ENCODE measurements at regions not wholly inside any gene's neighbourhood (a gene's known extent, or its start where the extent isn't known, plus 50 kb on each side); places are given as distances from the start of the nearest gene placed in this dataset.

GRCh38 chr2:19683556-19683955, 218.2 kb downstream of the TTC32 start:
- CTCF ChIA-PET, result no interaction called here
- BruUV-seq (replicated peaks), result no TSS peak

GRCh38 chr2:19682493-19682892, 219.3 kb downstream of the TTC32 start:
- BruUV-seq (replicated peaks), result no TSS peak
- no peaks in the 10 kb centered on the region for H3K9me3 ChIP-seq (ENCODE audit: low read depth, low read length, poor library complexity, severe bottlenecking)
- POLR2A ChIA-PET (ENCODE audit: low non-redundant PET), result no interaction called here
- intact Hi-C loops (cut with micrococcal nuclease; ENCODE audit: unreplicated experiment), result no loop called here
- H3K27me3 ChIP-seq (replicated peaks; ENCODE audit: insufficient read depth, low read depth, low read length, poor library complexity), result peaks cover 15% of the 10 kb centered on the region
- no peak overlapping the region for H3K27ac ChIP-seq (ENCODE audit: low read depth, low read length, poor library complexity, severe bottlenecking)
- no peak overlapping the region for H3K4me3 ChIP-seq (ENCODE audit: low read depth, low read length, poor library complexity, severe bottlenecking)
- CTCF ChIA-PET, result no interaction called here
- no peak for TF ChIP-seq CTCF (conservative IDR thresholded peaks at IDR 0.05; ENCODE audit: low read depth, low read length)
- H3K4me1 ChIP-seq (ENCODE audit: insufficient read depth, low read length, poor library complexity, severe bottlenecking), result no peaks in the 10 kb centered on the region
- no peak for DNase-seq (ENCODE audit: low spot score)
- no peaks in the 10 kb centered on the region for H3K36me3 ChIP-seq (ENCODE audit: insufficient read depth, low read length, poor library complexity, severe bottlenecking)

More at GRCh38 chr2:19683556-19683955, 218.2 kb downstream of the TTC32 start:
- POLR2A ChIA-PET (ENCODE audit: low non-redundant PET), result no interaction called here
- intact Hi-C loops (cut with micrococcal nuclease; ENCODE audit: unreplicated experiment), result no loop called here
- H3K9me3 ChIP-seq (ENCODE audit: low read depth, low read length, poor library complexity, severe bottlenecking), result no peaks in the 10 kb centered on the region
- no peak overlapping the region for H3K4me3 ChIP-seq (ENCODE audit: low read depth, low read length, poor library complexity, severe bottlenecking)
- TF ChIP-seq CTCF (conservative IDR thresholded peaks at IDR 0.05; ENCODE audit: low read depth, low read length) (no peak), EZH2 (IDR thresholded peaks at IDR 0.05; ENCODE audit: borderline replicate concordance, low read depth, low read length, poor library complexity, severe bottlenecking) (no peak)
- no peak overlapping the region for H3K27ac ChIP-seq (ENCODE audit: low read depth, low read length, poor library complexity, severe bottlenecking)
- no peaks in the 10 kb centered on the region for H3K4me1 ChIP-seq (ENCODE audit: insufficient read depth, low read length, poor library complexity, severe bottlenecking)
- H3K27me3 ChIP-seq (replicated peaks; ENCODE audit: insufficient read depth, low read depth, low read length, poor library complexity), result peaks cover 15% of the 10 kb centered on the region
- no peaks in the 10 kb centered on the region for H3K36me3 ChIP-seq (ENCODE audit: insufficient read depth, low read length, poor library complexity, severe bottlenecking)
- DNase-seq (ENCODE audit: low spot score), result no peak

DNA sequence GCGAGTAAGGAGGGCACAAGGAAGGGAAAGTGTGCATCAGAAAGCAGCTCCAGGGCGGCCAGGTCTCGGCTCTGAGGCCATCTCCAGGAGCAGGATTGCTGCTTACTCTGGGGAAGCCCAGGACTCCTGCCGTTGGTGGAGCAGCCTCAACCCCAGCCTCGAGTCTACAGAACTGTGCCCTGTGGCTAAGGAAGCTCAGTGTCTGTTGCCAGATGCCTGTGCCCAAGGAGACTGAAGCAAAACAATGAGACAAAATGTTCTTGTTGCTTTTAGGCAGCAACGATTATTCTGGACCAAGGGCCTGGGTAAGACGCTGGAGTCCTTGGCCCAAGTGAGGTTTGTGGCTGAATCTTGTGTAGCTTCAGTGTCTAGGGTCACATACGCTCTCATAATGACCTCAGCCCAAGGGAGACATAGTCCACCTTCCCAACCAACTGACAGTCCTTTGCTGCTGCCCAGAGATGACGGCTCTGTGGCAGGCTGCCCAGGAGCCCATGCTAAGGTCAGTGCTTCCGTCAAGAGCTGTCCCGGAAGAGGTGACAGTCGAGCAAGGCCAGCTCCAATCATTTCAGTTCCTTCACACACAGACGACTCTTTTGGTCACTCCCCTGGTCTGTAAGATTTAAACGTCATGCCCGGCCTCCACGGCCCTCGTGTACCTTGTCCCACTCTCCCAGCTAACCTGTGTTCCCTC, 223.8 kb downstream of the TTC32 start:
- Histone ChIP-seq H3K36me3 (ENCODE audit: insufficient read depth, low read length, poor library complexity, severe bottlenecking) (no peaks in the 10 kb centered on the region), H3K4me1 (ENCODE audit: insufficient read depth, low read length, poor library complexity, severe bottlenecking) (no peaks in the 10 kb centered on the region), H3K4me3 (ENCODE audit: low read depth, low read length, poor library complexity, severe bottlenecking) (no peak overlapping the region), H3K27ac (ENCODE audit: low read depth, low read length, poor library complexity, severe bottlenecking) (no peak overlapping the region), H3K27me3 (replicated peaks; ENCODE audit: insufficient read depth, low read depth, low read length, poor library complexity) (peaks cover 12% of the 10 kb centered on the region), H3K9me3 (ENCODE audit: low read depth, low read length, poor library complexity, severe bottlenecking) (no peaks in the 10 kb centered on the region)
- BruUV-seq (replicated peaks), result no TSS peak
- intact Hi-C loops (cut with micrococcal nuclease; ENCODE audit: unreplicated experiment), result no loop called here
- no peak for TF ChIP-seq EZH2 (IDR thresholded peaks at IDR 0.05; ENCODE audit: borderline replicate concordance, low read depth, low read length, poor library complexity, severe bottlenecking)
- TF ChIP-seq CTCF (conservative IDR thresholded peaks at IDR 0.05; ENCODE audit: low read depth, low read length), result no peak
- CTCF ChIA-PET, result no interaction called here
- no peak for DNase-seq (ENCODE audit: low spot score)
- POLR2A ChIA-PET (ENCODE audit: low non-redundant PET), result no interaction called here
